ENCODE measurements at regions not wholly inside any gene's neighbourhood (a gene's known extent, or its start where the extent isn't known, plus 50 kb on each side); places are given as distances from the start of the nearest gene placed in this dataset.
"Not testable (repeated sequence)": the region's sequence is repeated elsewhere in the genome, so short reads cannot be mapped to it uniquely, and the experiment has no call there.

DNA sequence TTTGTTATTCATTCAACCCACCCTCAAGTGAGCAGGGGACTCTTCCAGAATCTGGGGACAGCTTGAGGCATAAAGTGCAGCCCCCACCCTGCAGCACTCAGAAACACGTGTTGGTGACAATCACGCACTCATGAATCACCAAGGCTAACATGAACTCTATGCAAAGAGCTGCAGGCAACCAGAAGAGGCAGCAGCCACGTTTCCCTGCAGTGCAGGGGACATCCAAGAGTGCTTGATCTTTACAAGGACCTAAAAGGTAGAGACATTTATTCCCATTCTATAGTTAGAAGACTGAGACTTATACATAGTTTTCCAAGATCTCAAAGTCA, 135.2 kb upstream of the GDF10 start:
- Histone ChIP-seq H3K4me3 (ENCODE audit: low read length) (no peak overlapping the region), H3K27me3 (ENCODE audit: control insufficient read depth, insufficient read depth, low read length) (no peaks in the 10 kb centered on the region), H3K36me3 (ENCODE audit: control insufficient read depth, insufficient read depth, low read length) (no peaks in the 10 kb centered on the region), H3K9me3 (replicated peaks; ENCODE audit: control insufficient read depth, low read depth, low read length) (peaks cover 4% of the 10 kb centered on the region), H3K4me1 (ENCODE audit: control insufficient read depth, insufficient read depth, low read length) (peaks cover 22% of the 10 kb centered on the region), H3K27ac (ENCODE audit: low read length) (no peak overlapping the region)
- no peak for DNase-seq
- 54% methylated on average over 2 of the region's 3 CpGs for WGBS (ENCODE audit: insufficient coverage)

- Histone ChIP-seq H3K27me3 (ENCODE audit: control insufficient read depth, insufficient read depth, low read length) (no peaks in the 10 kb centered on the region), H3K9me3 (replicated peaks; ENCODE audit: control insufficient read depth, low read depth, low read length) (peaks cover 4% of the 10 kb centered on the region), H3K4me3 (ENCODE audit: low read length) (peak overlapping the region; percentile 19), H3K4me1 (ENCODE audit: control insufficient read depth, insufficient read depth, low read length) (peaks cover 17% of the 10 kb centered on the region), H3K36me3 (ENCODE audit: control insufficient read depth, insufficient read depth, low read length) (no peaks in the 10 kb centered on the region), H3K27ac (ENCODE audit: low read length) (peak overlapping the region; percentile 75)
- DNase-seq, result peak; percentile 36
- whole genome bisulfite sequencing (ENCODE audit: insufficient coverage), result 18% methylated on average over 7 of the region's 7 CpGs
These were observed 134.8 kb upstream of the GDF10 start for GRCh38 chr10:47165168-47165710.

DNA sequence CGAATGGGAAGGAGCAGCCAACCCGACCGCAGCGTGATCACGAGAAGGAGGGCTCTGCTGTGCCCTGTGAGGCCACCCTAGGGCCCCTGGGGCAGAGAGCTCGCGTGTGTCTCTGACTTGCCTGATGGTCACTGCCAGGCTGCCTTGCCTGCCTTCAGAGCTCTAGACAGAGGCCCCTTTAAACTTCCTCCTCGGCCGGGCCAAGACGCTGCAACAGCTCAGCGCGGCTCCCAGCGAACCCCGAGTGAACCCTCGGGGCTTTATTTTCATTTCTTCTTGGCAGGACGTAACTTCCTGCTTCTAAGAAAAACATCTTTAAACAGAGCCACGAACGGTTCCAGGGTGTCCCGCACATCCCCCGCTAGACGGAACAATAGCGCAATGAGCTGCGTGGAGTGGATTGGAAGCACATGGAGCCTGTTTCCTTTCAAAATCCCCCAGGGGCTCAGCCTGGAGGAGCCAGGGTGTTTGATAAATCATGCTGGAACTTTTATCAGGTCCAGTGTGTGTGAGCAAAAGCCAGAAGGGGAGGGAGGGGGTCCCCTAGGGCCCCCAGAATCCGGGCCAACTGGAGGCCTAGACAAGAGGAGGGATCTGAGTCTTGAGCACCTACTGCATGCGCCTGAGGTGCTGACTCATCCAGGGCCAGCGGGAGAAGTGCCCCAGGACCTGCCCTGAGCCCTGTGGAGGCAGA, 134.1 kb upstream of the GDF10 start:
- Histone ChIP-seq H3K36me3 (ENCODE audit: control insufficient read depth, insufficient read depth, low read length) (no peaks in the 10 kb centered on the region), H3K27me3 (ENCODE audit: control insufficient read depth, insufficient read depth, low read length) (no peaks in the 10 kb centered on the region), H3K9me3 (replicated peaks; ENCODE audit: control insufficient read depth, low read depth, low read length) (peaks cover 4% of the 10 kb centered on the region), H3K27ac (ENCODE audit: low read length) (peak overlapping the region; percentile 75), H3K4me3 (ENCODE audit: low read length) (peak overlapping the region; percentile 19), H3K4me1 (ENCODE audit: control insufficient read depth, insufficient read depth, low read length) (peaks cover 14% of the 10 kb centered on the region)
- DNase-seq, result peak; percentile 95
- 15% methylated on average over 16 of the region's 26 CpGs for WGBS (ENCODE audit: insufficient coverage)

DNA sequence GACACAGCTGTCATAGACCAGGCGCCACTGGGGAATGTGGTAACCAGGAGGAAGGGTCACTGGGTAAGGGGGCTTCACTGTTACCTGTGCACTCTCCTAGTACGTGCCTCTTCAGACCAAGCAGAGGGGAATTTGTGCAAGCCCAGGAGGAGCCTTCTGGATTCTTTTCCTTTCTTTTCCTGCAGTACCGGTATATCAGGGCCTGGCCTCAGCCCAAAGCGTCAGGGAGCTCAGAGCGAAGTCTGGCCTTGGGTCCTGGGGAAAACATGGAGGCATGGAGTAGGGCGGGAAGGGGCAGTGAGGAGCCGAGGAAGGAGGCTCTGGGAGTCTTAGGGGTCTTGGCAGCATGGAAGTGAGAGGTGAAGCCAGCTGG, 133.6 kb upstream of the GDF10 start:
- DNase-seq, result peak; percentile 52
- H3K27ac ChIP-seq (ENCODE audit: low read length), result peak overlapping the region; percentile 75
- no peak overlapping the region for H3K4me3 ChIP-seq (ENCODE audit: low read length)
- peaks cover 4% of the 10 kb centered on the region for H3K9me3 ChIP-seq (replicated peaks; ENCODE audit: control insufficient read depth, low read depth, low read length)
- H3K4me1 ChIP-seq (ENCODE audit: control insufficient read depth, insufficient read depth, low read length), result peaks cover 14% of the 10 kb centered on the region
- H3K27me3 ChIP-seq (ENCODE audit: control insufficient read depth, insufficient read depth, low read length), result no peaks in the 10 kb centered on the region
- WGBS (ENCODE audit: insufficient coverage), result 47% methylated on average over 3 of the region's 7 CpGs
- H3K36me3 ChIP-seq (ENCODE audit: control insufficient read depth, insufficient read depth, low read length), result no peaks in the 10 kb centered on the region

DNA sequence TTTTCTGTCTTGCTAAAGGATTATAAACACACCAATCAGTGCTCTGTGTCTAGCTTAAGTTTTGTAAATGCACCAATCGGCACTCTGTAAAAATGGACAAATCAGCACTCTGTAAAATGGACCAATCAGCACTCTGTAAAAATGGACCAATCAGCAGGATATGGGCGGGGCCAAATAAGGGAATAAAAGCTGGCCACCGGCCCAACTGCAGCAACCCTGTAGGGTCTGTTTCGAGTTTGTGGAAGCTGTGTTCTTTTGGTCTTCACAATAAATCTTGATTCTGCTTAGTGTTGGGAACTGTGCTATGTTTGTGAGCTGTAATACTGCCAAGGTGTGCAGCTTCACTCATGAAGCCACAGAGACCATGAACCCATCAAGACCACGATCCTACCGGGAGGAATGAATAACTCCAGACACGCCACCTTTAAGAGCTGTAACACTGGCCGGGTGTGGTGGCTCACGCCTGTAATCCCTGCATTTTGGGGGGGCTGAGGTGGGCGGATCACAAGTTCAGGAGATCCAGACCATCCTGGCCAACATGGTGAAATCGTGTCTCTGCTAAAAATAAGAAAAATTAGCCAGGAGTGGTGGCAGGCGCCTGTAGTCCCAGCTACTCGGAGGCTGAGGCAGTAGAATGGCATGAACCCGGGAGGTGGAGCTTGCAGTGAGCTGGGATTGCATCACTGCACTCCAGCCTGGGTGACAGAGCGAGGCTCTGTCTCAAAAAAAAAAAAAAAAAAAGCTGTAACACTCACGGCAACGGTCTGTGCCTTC, 133.0 kb upstream of the GDF10 start:
- not testable (repeated sequence) for H3K4me3 ChIP-seq (ENCODE audit: low read length); H3K27me3 ChIP-seq (ENCODE audit: control insufficient read depth, insufficient read depth, low read length); H3K9me3 ChIP-seq (replicated peaks; ENCODE audit: control insufficient read depth, low read depth, low read length); H3K36me3 ChIP-seq (ENCODE audit: control insufficient read depth, insufficient read depth, low read length); H3K27ac ChIP-seq (ENCODE audit: low read length)
- H3K4me1 ChIP-seq (ENCODE audit: control insufficient read depth, insufficient read depth, low read length), result peaks cover 14% of the 10 kb centered on the region
- peak; percentile 27 for DNase-seq
- WGBS (ENCODE audit: insufficient coverage), result 85% methylated on average over 7 of the region's 17 CpGs

GRCh38 chr10:47167591-47167990, 132.4 kb upstream of the GDF10 start:
- Histone ChIP-seq H3K27ac (ENCODE audit: low read length) (no peak overlapping the region), H3K4me1 (ENCODE audit: control insufficient read depth, insufficient read depth, low read length) (peaks cover 14% of the 10 kb centered on the region), H3K9me3 (replicated peaks; ENCODE audit: control insufficient read depth, low read depth, low read length) (peaks cover 4% of the 10 kb centered on the region), H3K4me3 (ENCODE audit: low read length) (no peak overlapping the region), H3K27me3 (ENCODE audit: control insufficient read depth, insufficient read depth, low read length) (no peaks in the 10 kb centered on the region), H3K36me3 (ENCODE audit: control insufficient read depth, insufficient read depth, low read length) (no peaks in the 10 kb centered on the region)
- no CpG with 5 or more reads among the region's 2 CpGs for WGBS (ENCODE audit: insufficient coverage)
- no peak for DNase-seq

GRCh38 chr10:47169581-47169980, 130.4 kb upstream of the GDF10 start:
- Histone ChIP-seq H3K9me3 (replicated peaks; ENCODE audit: control insufficient read depth, low read depth, low read length) (peaks cover 4% of the 10 kb centered on the region), H3K36me3 (ENCODE audit: control insufficient read depth, insufficient read depth, low read length) (no peaks in the 10 kb centered on the region), H3K27ac (ENCODE audit: low read length) (no peak overlapping the region), H3K4me3 (ENCODE audit: low read length) (no peak overlapping the region), H3K27me3 (ENCODE audit: control insufficient read depth, insufficient read depth, low read length) (no peaks in the 10 kb centered on the region), H3K4me1 (ENCODE audit: control insufficient read depth, insufficient read depth, low read length) (peaks cover 14% of the 10 kb centered on the region)
- no CpG with 5 or more reads among the region's 1 CpG for WGBS (ENCODE audit: insufficient coverage)
- DNase-seq, result peak; percentile 37

- H3K4me3 ChIP-seq (ENCODE audit: low read length), result no peak overlapping the region
- no peaks in the 10 kb centered on the region for H3K36me3 ChIP-seq (ENCODE audit: control insufficient read depth, insufficient read depth, low read length)
- WGBS (ENCODE audit: insufficient coverage), result 100% methylated on average over 1 of the region's 6 CpGs
- H3K27me3 ChIP-seq (ENCODE audit: control insufficient read depth, insufficient read depth, low read length), result peaks cover 2% of the 10 kb centered on the region
- H3K27ac ChIP-seq (ENCODE audit: low read length), result no peak overlapping the region
- no peak for DNase-seq
- no peaks in the 10 kb centered on the region for H3K9me3 ChIP-seq (replicated peaks; ENCODE audit: control insufficient read depth, low read depth, low read length)
- H3K4me1 ChIP-seq (ENCODE audit: control insufficient read depth, insufficient read depth, low read length), result peaks cover 4% of the 10 kb centered on the region
These were observed 126.0 kb upstream of the GDF10 start for GRCh38 chr10:47173929-47174442.

GRCh38 chr10:47175181-47176123, 124.5 kb upstream of the GDF10 start:
- 51% methylated on average over 7 of the region's 15 CpGs for WGBS (ENCODE audit: insufficient coverage)
- Histone ChIP-seq H3K27me3 (ENCODE audit: control insufficient read depth, insufficient read depth, low read length) (peaks cover 2% of the 10 kb centered on the region), H3K4me3 (ENCODE audit: low read length) (no peak overlapping the region), H3K36me3 (ENCODE audit: control insufficient read depth, insufficient read depth, low read length) (no peaks in the 10 kb centered on the region), H3K9me3 (replicated peaks; ENCODE audit: control insufficient read depth, low read depth, low read length) (no peaks in the 10 kb centered on the region), H3K4me1 (ENCODE audit: control insufficient read depth, insufficient read depth, low read length) (peaks cover 4% of the 10 kb centered on the region), H3K27ac (ENCODE audit: low read length) (no peak overlapping the region)
- DNase-seq, result no peak
